Fibroblast of lung (primary cell): ENCODE measurements at regions not wholly inside any gene's neighbourhood (a gene's known extent, or its start where the extent isn't known, plus 50 kb on each side); places are given as distances from the start of the nearest gene placed in this dataset.

ENCODE experiments used
- DNase-seq, 2 donors: peaks; one replicate each; pipeline versions ENCODE4 v3.0.0 to v3.0.0-alpha.2; 2010; ENCODE audit warnings: low read depth in 2 of 2
- H2AFZ ChIP-seq: 2 replicates; pipeline ENCODE4 v1.5.1; 2012; ENCODE audit warnings: low read length, control low read depth, inconsistent platforms
- H3K27ac ChIP-seq: 2 replicates; pipeline ENCODE4 v1.5.1; 2011; ENCODE audit warnings: low read length, control low read depth; ENCODE audit not compliant: insufficient read depth
- H3K27me3 ChIP-seq: 2 replicates; pipeline ENCODE4 v1.5.1; 2011; ENCODE audit warnings: mild to moderate bottlenecking, low read length; ENCODE audit not compliant: control insufficient read depth, insufficient read depth
- H3K36me3 ChIP-seq: 2 replicates; pipeline ENCODE4 v1.5.1; 2011; ENCODE audit warnings: low read length; ENCODE audit not compliant: control insufficient read depth, insufficient read depth
- H3K4me1 ChIP-seq: 2 replicates; pipeline ENCODE4 v1.5.1; 2011; ENCODE audit warnings: low read length; ENCODE audit not compliant: control insufficient read depth, insufficient read depth; ENCODE audit errors: extremely low read depth
- H3K4me2 ChIP-seq: 2 replicates; pipeline ENCODE4 v1.5.1; 2011; ENCODE audit warnings: low read length, control low read depth; ENCODE audit not compliant: insufficient read depth; ENCODE audit errors: extremely low read depth
- H3K4me3 ChIP-seq, 4 experiments: fragments of 200-600 bp in 1 of 4; sonication (generic) in 1 of 4; replicated peaks in 1 of 4; 2 replicates each; pipeline ENCODE4 v1.5.1; 2011 to 2016; ENCODE audit warnings: low read length in 4 of 4, low read depth in 3 of 4, mild to moderate bottlenecking in 3 of 4, control low read depth in 2 of 4, inconsistent platforms in 1 of 4, mixed read lengths in 1 of 4; ENCODE audit not compliant: insufficient read depth in 1 of 4; ENCODE audit errors: control extremely low read depth in 1 of 4
- H3K79me2 ChIP-seq: 2 replicates; pipeline ENCODE4 v1.5.1; 2012; ENCODE audit warnings: mild to moderate bottlenecking, low read length, inconsistent platforms; ENCODE audit not compliant: control insufficient read depth, insufficient read depth
- H3K9ac ChIP-seq: 2 replicates; pipeline ENCODE4 v1.5.1; 2011; ENCODE audit warnings: mild to moderate bottlenecking, low read length, control low read depth; ENCODE audit not compliant: insufficient read depth
- H3K9me3 ChIP-seq: 2 replicates; pipeline ENCODE4 v1.5.1; 2012; ENCODE audit warnings: low read depth, low read length; ENCODE audit not compliant: control insufficient read depth, insufficient read depth
- H4K20me1 ChIP-seq: 2 replicates; pipeline ENCODE4 v1.5.1; 2011; ENCODE audit warnings: low read length; ENCODE audit not compliant: control insufficient read depth, insufficient read depth; ENCODE audit errors: extremely low read depth
- CTCF ChIP-seq, 2 donors: IDR thresholded peaks in 1 of 2; conservative IDR thresholded peaks in 1 of 2; 1 replicate in 1 of 2; 2 replicates in 1 of 2; pipeline ENCODE4 v1.5.1; 2011 to 2012; ENCODE audit warnings: low read length in 2 of 2, control low read depth in 1 of 2, inconsistent platforms in 1 of 2, low read depth in 1 of 2, mild to moderate bottlenecking in 1 of 2
- EZH2 ChIP-seq: IDR thresholded peaks from 2 replicates; pipeline ENCODE4 v1.5.1; 2012; ENCODE audit warnings: low read length, control low read depth, mild to moderate bottlenecking; ENCODE audit errors: missing control alignments

GRCh38 chr5:117336208-117336607 is 761.6 kb upstream of the SEMA6A start:
- Histone ChIP-seq H3K4me1 (no peaks in the 10 kb centered on the region), H2AFZ (no peak overlapping the region), H3K36me3 (no peaks in the 10 kb centered on the region), H3K27ac (no peak overlapping the region), H3K79me2 (no peaks in the 10 kb centered on the region), H3K9ac (no peak overlapping the region), H3K9me3 (no peaks in the 10 kb centered on the region), H4K20me1 (no peaks in the 10 kb centered on the region), H3K27me3 (no peaks in the 10 kb centered on the region), H3K4me3 (no peak overlapping the region), H3K4me2 (no peak overlapping the region)
- TF ChIP-seq CTCF (conservative IDR thresholded peaks at IDR 0.05 in 1 of 2, IDR thresholded peaks at IDR 0.05 in 1 of 2; ENCODE audit: low read depth in 1 of 2, low read length in 2 of 2) (no peak), EZH2 (no peak)
- no peak for DNase-seq

- TF ChIP-seq EZH2 (no peak), CTCF (conservative IDR thresholded peaks at IDR 0.05 in 1 of 2, IDR thresholded peaks at IDR 0.05 in 1 of 2; ENCODE audit: low read depth in 1 of 2, low read length in 2 of 2) (no peak)
- Histone ChIP-seq H4K20me1 (no peaks in the 10 kb centered on the region), H3K79me2 (no peaks in the 10 kb centered on the region), H3K36me3 (no peaks in the 10 kb centered on the region), H3K4me2 (no peak overlapping the region), H3K9ac (no peak overlapping the region), H3K27me3 (no peaks in the 10 kb centered on the region), H3K4me1 (no peaks in the 10 kb centered on the region), H3K9me3 (no peaks in the 10 kb centered on the region), H3K27ac (no peak overlapping the region), H2AFZ (no peak overlapping the region), H3K4me3 (no peak overlapping the region)
- no peak for DNase-seq
Observed at GRCh38 chr5:117333011-117333410, 758.4 kb upstream of the SEMA6A start.

GRCh38 chr5:117332341-117332740 is 757.7 kb upstream of the SEMA6A start:
- DNase-seq = no peak
- no peaks in the 10 kb centered on the region for H3K79me2 ChIP-seq
- H3K36me3 ChIP-seq = no peaks in the 10 kb centered on the region
- H3K4me2 ChIP-seq = no peak overlapping the region
- no peaks in the 10 kb centered on the region for H4K20me1 ChIP-seq
- H3K4me3 ChIP-seq = no peak overlapping the region
- no peak overlapping the region for H2AFZ ChIP-seq
- H3K9ac ChIP-seq = no peak overlapping the region
- H3K27me3 ChIP-seq = no peaks in the 10 kb centered on the region
- H3K27ac ChIP-seq = no peak overlapping the region
- H3K9me3 ChIP-seq = no peaks in the 10 kb centered on the region
- H3K4me1 ChIP-seq = no peaks in the 10 kb centered on the region
- TF ChIP-seq EZH2 = no peak
- TF ChIP-seq CTCF (conservative IDR thresholded peaks at IDR 0.05 in 1 of 2, IDR thresholded peaks at IDR 0.05 in 1 of 2; ENCODE audit: low read depth in 1 of 2, low read length in 2 of 2) = no peak
